HUES64 (cell line): ENCODE measurements at regions not wholly inside any gene's neighbourhood (a gene's known extent, or its start where the extent isn't known, plus 50 kb on each side); places are given as distances from the start of the nearest gene placed in this dataset.

ENCODE experiments used
- H3K27ac ChIP-seq: 2 replicates; pipeline ENCODE4 v1.7.0; 2013; ENCODE audit warnings: low read depth, low read length, inconsistent platforms
- H3K27me3 ChIP-seq: 2 replicates; pipeline ENCODE4 v1.6.1; 2013; ENCODE audit warnings: mild to moderate bottlenecking, low read length; ENCODE audit not compliant: insufficient read depth
- H3K36me3 ChIP-seq: 2 replicates; pipeline ENCODE4 v1.6.1; 2013; ENCODE audit warnings: mild to moderate bottlenecking, low read length; ENCODE audit not compliant: insufficient read depth
- H3K4me1 ChIP-seq: 2 replicates; pipeline ENCODE4 v1.6.1; 2013; ENCODE audit warnings: mild to moderate bottlenecking, low read length, moderate library complexity; ENCODE audit not compliant: insufficient read depth
- H3K4me3 ChIP-seq: 2 replicates; pipeline ENCODE4 v1.5.1; 2013; ENCODE audit warnings: mild to moderate bottlenecking, low read length, moderate library complexity
- H3K9ac ChIP-seq: 2 replicates; pipeline ENCODE4 v1.6.1; 2013; ENCODE audit warnings: mild to moderate bottlenecking, low read depth, low read length
- H3K9me3 ChIP-seq: 2 replicates; pipeline ENCODE4 v1.6.1; 2013; ENCODE audit warnings: low read depth, low read length; ENCODE audit not compliant: insufficient read depth
- WGBS: fragments of 150-250, 120-280 bp; methylation state at CpG from one replicate; pipeline ENCODE4 v1.1.7; 2013; ENCODE audit warnings: missing lambda C conversion rate; 5-methylcytosine and 5-hydroxymethylcytosine counted together

GRCh38 chr20:60963146-60963545 lies 288.9 kb upstream of the CDH4 start:
- Histone ChIP-seq H3K9me3 (no peaks in the 10 kb centered on the region), H3K36me3 (no peaks in the 10 kb centered on the region), H3K27ac (no peak overlapping the region), H3K4me3 (no peak overlapping the region), H3K27me3 (no peaks in the 10 kb centered on the region), H3K4me1 (peaks cover 6% of the 10 kb centered on the region; the same call in 1 of the 2 replicates), H3K9ac (no peak overlapping the region)
- 100% methylated on average over 2 of the region's 3 CpGs for WGBS

GRCh38 chr20:60964911-60965310 lies 287.1 kb upstream of the CDH4 start:
- Histone ChIP-seq H3K4me1 (peaks cover 6% of the 10 kb centered on the region; the same call in 1 of the 2 replicates), H3K9ac (no peak overlapping the region), H3K27ac (no peak overlapping the region), H3K36me3 (no peaks in the 10 kb centered on the region), H3K4me3 (no peak overlapping the region), H3K9me3 (no peaks in the 10 kb centered on the region), H3K27me3 (no peaks in the 10 kb centered on the region)
- 91% methylated on average over 4 of the region's 4 CpGs for WGBS

GRCh38 chr20:60966031-60966430 lies 286.0 kb upstream of the CDH4 start:
- H3K9ac ChIP-seq = no peak overlapping the region
- H3K4me1 ChIP-seq = peaks cover 6% of the 10 kb centered on the region; the same call in 1 of the 2 replicates
- H3K4me3 ChIP-seq = no peak overlapping the region
- 81% methylated on average over 7 of the region's 9 CpGs for WGBS
- no peaks in the 10 kb centered on the region for H3K36me3 ChIP-seq
- H3K27ac ChIP-seq = no peak overlapping the region
- no peaks in the 10 kb centered on the region for H3K27me3 ChIP-seq
- no peaks in the 10 kb centered on the region for H3K9me3 ChIP-seq

- H3K36me3 ChIP-seq = no peaks in the 10 kb centered on the region
- H3K4me1 ChIP-seq = peaks cover 6% of the 10 kb centered on the region; the same call in 1 of the 2 replicates
- no peak overlapping the region for H3K27ac ChIP-seq
- H3K9ac ChIP-seq = no peak overlapping the region
- H3K4me3 ChIP-seq = no peak overlapping the region
- H3K27me3 ChIP-seq = no peaks in the 10 kb centered on the region
- no peaks in the 10 kb centered on the region for H3K9me3 ChIP-seq
- WGBS = 92% methylated on average over 19 of the region's 19 CpGs
Observed at GRCh38 chr20:60966766-60967165, 285.3 kb upstream of the CDH4 start.

- Histone ChIP-seq H3K27me3 (no peaks in the 10 kb centered on the region), H3K27ac (no peak overlapping the region), H3K9ac (no peak overlapping the region), H3K4me3 (no peak overlapping the region), H3K9me3 (no peaks in the 10 kb centered on the region), H3K36me3 (no peaks in the 10 kb centered on the region), H3K4me1 (peaks cover 6% of the 10 kb centered on the region; the same call in 1 of the 2 replicates)
- WGBS = 95% methylated on average over 56 of the region's 56 CpGs
Observed at GRCh38 chr20:60967431-60968316, 284.4 kb upstream of the CDH4 start.

GRCh38 chr20:60968853-60969720 lies 283.0 kb upstream of the CDH4 start:
- H3K9ac ChIP-seq = no peak overlapping the region
- no peaks in the 10 kb centered on the region for H3K36me3 ChIP-seq
- no peak overlapping the region for H3K27ac ChIP-seq
- H3K9me3 ChIP-seq = no peaks in the 10 kb centered on the region
- 92% methylated on average over 7 of the region's 7 CpGs for WGBS
- no peaks in the 10 kb centered on the region for H3K27me3 ChIP-seq
- no peak overlapping the region for H3K4me3 ChIP-seq
- H3K4me1 ChIP-seq = no peaks in the 10 kb centered on the region

- Histone ChIP-seq H3K27me3 (no peaks in the 10 kb centered on the region), H3K4me3 (no peak overlapping the region), H3K27ac (no peak overlapping the region), H3K9ac (no peak overlapping the region), H3K4me1 (no peaks in the 10 kb centered on the region), H3K36me3 (no peaks in the 10 kb centered on the region), H3K9me3 (no peaks in the 10 kb centered on the region)
- WGBS = 88% methylated on average over 8 of the region's 8 CpGs
Observed at GRCh38 chr20:60970601-60971000, 281.5 kb upstream of the CDH4 start.

- Histone ChIP-seq H3K27me3 (no peaks in the 10 kb centered on the region), H3K4me1 (no peaks in the 10 kb centered on the region)
- 82% methylated on average over 10 of the region's 10 CpGs for WGBS
Observed at GRCh38 chr20:60974022-60974421, 278.0 kb upstream of the CDH4 start.

GRCh38 chr20:60974441-60974945 lies 277.6 kb upstream of the CDH4 start:
- 89% methylated on average over 9 of the region's 9 CpGs for WGBS
- Histone ChIP-seq H3K36me3 (no peaks in the 10 kb centered on the region), H3K9me3 (no peaks in the 10 kb centered on the region), H3K27ac (no peak overlapping the region), H3K9ac (no peak overlapping the region), H3K4me1 (no peaks in the 10 kb centered on the region), H3K27me3 (no peaks in the 10 kb centered on the region), H3K4me3 (no peak overlapping the region)

More at GRCh38 chr20:60974022-60974421, 278.0 kb upstream of the CDH4 start:
- no peak overlapping the region for H3K27ac ChIP-seq
- H3K4me3 ChIP-seq = no peak overlapping the region
- H3K9ac ChIP-seq = no peak overlapping the region
- H3K9me3 ChIP-seq = no peaks in the 10 kb centered on the region
- H3K36me3 ChIP-seq = no peaks in the 10 kb centered on the region

- Histone ChIP-seq H3K9me3 (peaks cover 7% of the 10 kb centered on the region; the same call in 1 of the 2 replicates), H3K4me3 (no peak overlapping the region), H3K27ac (no peak overlapping the region), H3K36me3 (no peaks in the 10 kb centered on the region), H3K4me1 (no peaks in the 10 kb centered on the region), H3K9ac (no peak overlapping the region), H3K27me3 (no peaks in the 10 kb centered on the region)
- WGBS = 93% methylated on average over 15 of the region's 15 CpGs
Observed at GRCh38 chr20:60976139-60976538, 275.9 kb upstream of the CDH4 start.

- no peak overlapping the region for H3K4me3 ChIP-seq
- H3K27ac ChIP-seq = no peak overlapping the region
- no peaks in the 10 kb centered on the region for H3K36me3 ChIP-seq
- no peaks in the 10 kb centered on the region for H3K4me1 ChIP-seq
- 87% methylated on average over 4 of the region's 4 CpGs for WGBS
- H3K9me3 ChIP-seq = peaks cover 7% of the 10 kb centered on the region; the same call in 1 of the 2 replicates
- H3K27me3 ChIP-seq = no peaks in the 10 kb centered on the region
- no peak overlapping the region for H3K9ac ChIP-seq
Observed at GRCh38 chr20:60976913-60977312, 275.1 kb upstream of the CDH4 start.
